ENCODE measurements at regions not wholly inside any gene's neighbourhood (a gene's known extent, or its start where the extent isn't known, plus 50 kb on each side); places are given as distances from the start of the nearest gene placed in this dataset.
A peak's percentile ranks its signal among the peaks of the same experiment; 100 is the strongest.

GRCh38 chr20:53838311-53838868, 232.0 kb downstream of the BCAS1 start:
- no peak for DNase-seq (ENCODE audit: low read depth)
- TF ChIP-seq CTCF (IDR thresholded peaks at IDR 0.05; ENCODE audit: insufficient read depth, low read depth, low read length, missing control alignments) = no peak
- no peak overlapping the region for H3K4me3 ChIP-seq (ENCODE audit: low read depth, low read length)

- no peak for TF ChIP-seq CTCF (IDR thresholded peaks at IDR 0.05; ENCODE audit: insufficient read depth, low read depth, low read length, missing control alignments)
- no peak for DNase-seq (ENCODE audit: low read depth)
Measured at GRCh38 chr20:53837126-53837826, 233.1 kb downstream of the BCAS1 start.

GRCh38 chr20:53834749-53835148, 235.6 kb downstream of the BCAS1 start:
- no peak for DNase-seq (ENCODE audit: low read depth)
- TF ChIP-seq CTCF (IDR thresholded peaks at IDR 0.05; ENCODE audit: insufficient read depth, low read depth, low read length, missing control alignments) = no peak
- H3K4me3 ChIP-seq (ENCODE audit: low read depth, low read length) = no peak overlapping the region

More at GRCh38 chr20:53837126-53837826, 233.1 kb downstream of the BCAS1 start:
- H3K4me3 ChIP-seq (ENCODE audit: low read depth, low read length) = no peak overlapping the region

- no peak overlapping the region for H3K4me3 ChIP-seq (ENCODE audit: low read depth, low read length)
- no peak for TF ChIP-seq CTCF (IDR thresholded peaks at IDR 0.05; ENCODE audit: insufficient read depth, low read depth, low read length, missing control alignments)
- peak; percentile 56 for DNase-seq (ENCODE audit: low read depth)
Measured at GRCh38 chr20:53834062-53834442, 236.3 kb downstream of the BCAS1 start.

- no peak for TF ChIP-seq CTCF (IDR thresholded peaks at IDR 0.05; ENCODE audit: insufficient read depth, low read depth, low read length, missing control alignments)
- no peak for DNase-seq (ENCODE audit: low read depth)
- H3K4me3 ChIP-seq (ENCODE audit: low read depth, low read length) = no peak overlapping the region
Measured at GRCh38 chr20:53833333-53834061, 236.9 kb downstream of the BCAS1 start.

GRCh38 chr20:53832499-53832898, 237.9 kb downstream of the BCAS1 start:
- TF ChIP-seq CTCF (IDR thresholded peaks at IDR 0.05; ENCODE audit: insufficient read depth, low read depth, low read length, missing control alignments) = no peak
- no peak for DNase-seq (ENCODE audit: low read depth)
- H3K4me3 ChIP-seq (ENCODE audit: low read depth, low read length) = no peak overlapping the region

All from GM12865 (cell line).